OCI-LY7 (cell line): ENCODE measurements at regions not wholly inside any gene's neighbourhood (a gene's known extent, or its start where the extent isn't known, plus 50 kb on each side); places are given as distances from the start of the nearest gene placed in this dataset.

Experiments used
- CTCF ChIP-seq: fragments of 200-600 bp; sonication (generic); conservative IDR thresholded peaks from 2 replicates; pipeline ENCODE4 v1.5.1; 2014; ENCODE audit warnings: mild to moderate bottlenecking, antibody characterized with exemption, low read length, moderate library complexity, mixed read lengths
- EZH2phosphoT487 ChIP-seq: fragments of 200-600 bp; sonication (generic); IDR thresholded peaks from 2 replicates; pipeline ENCODE4 v1.6.1; 2018; ENCODE audit warnings: low read depth, borderline replicate concordance, mild to moderate bottlenecking, mixed run types, antibody characterized with exemption, low read length, moderate library complexity, mixed read lengths

- no peak for TF ChIP-seq CTCF
- no peak for TF ChIP-seq EZH2phosphoT487
Observed at GRCh38 chr14:105899071-105899641, 372.8 kb downstream of the TMEM121 start.
